ENCODE measurements at regions not wholly inside any gene's neighbourhood (a gene's known extent, or its start where the extent isn't known, plus 50 kb on each side); places are given as distances from the start of the nearest gene placed in this dataset.
A peak's percentile ranks its signal among the peaks of the same experiment; 100 is the strongest.

- no peaks in the 10 kb centered on the region for H3K9me3 Mint-ChIP-seq (ENCODE audit: unreplicated experiment)
- H3K4me1 Mint-ChIP-seq (ENCODE audit: low read depth, unreplicated experiment): no peaks in the 10 kb centered on the region
- TF ChIP-seq CTCF (IDR thresholded peaks at IDR 0.05; ENCODE audit: partially characterized antibody, unreplicated experiment): no peak
- no peaks in the 10 kb centered on the region for H3K36me3 Mint-ChIP-seq (ENCODE audit: unreplicated experiment)
- H3K4me3 Mint-ChIP-seq (ENCODE audit: unreplicated experiment): no peak overlapping the region
- H3K27me3 Mint-ChIP-seq (ENCODE audit: unreplicated experiment): peaks cover 2% of the 10 kb centered on the region
- DNase-seq: peak; percentile 14
- no peak overlapping the region for H3K27ac Mint-ChIP-seq (ENCODE audit: unreplicated experiment)
Measured at GRCh38 chr4:27490315-27490714, 629.7 kb downstream of the STIM2 start.

DNA sequence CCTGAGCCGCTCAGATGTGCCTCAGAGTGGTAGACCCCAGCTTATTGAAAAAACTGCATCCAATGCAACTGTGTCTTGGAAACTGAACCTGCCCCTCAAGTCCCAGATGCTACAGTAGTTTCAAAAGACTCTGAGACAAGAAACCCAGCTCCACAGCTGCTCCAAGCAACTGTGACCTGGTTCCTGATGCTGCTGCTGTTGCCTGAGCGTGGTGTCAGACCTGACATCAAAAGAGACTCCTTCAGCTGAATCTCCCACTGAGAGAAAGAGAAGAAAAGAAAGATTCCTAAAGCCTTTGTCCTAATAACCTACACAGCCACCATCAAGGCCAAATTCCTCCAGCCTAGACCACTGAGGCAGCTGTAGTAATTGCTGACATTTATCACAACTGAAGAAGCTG lies 630.1 kb downstream of the STIM2 start:
- peaks cover 1% of the 10 kb centered on the region for H3K27me3 Mint-ChIP-seq (ENCODE audit: unreplicated experiment)
- no peak overlapping the region for H3K27ac Mint-ChIP-seq (ENCODE audit: unreplicated experiment)
- H3K4me1 Mint-ChIP-seq (ENCODE audit: low read depth, unreplicated experiment): no peaks in the 10 kb centered on the region
- H3K9me3 Mint-ChIP-seq (ENCODE audit: unreplicated experiment): no peaks in the 10 kb centered on the region
- H3K4me3 Mint-ChIP-seq (ENCODE audit: unreplicated experiment): no peak overlapping the region
- TF ChIP-seq CTCF (IDR thresholded peaks at IDR 0.05; ENCODE audit: partially characterized antibody, unreplicated experiment): no peak
- DNase-seq: no peak
- H3K36me3 Mint-ChIP-seq (ENCODE audit: unreplicated experiment): no peaks in the 10 kb centered on the region

DNA sequence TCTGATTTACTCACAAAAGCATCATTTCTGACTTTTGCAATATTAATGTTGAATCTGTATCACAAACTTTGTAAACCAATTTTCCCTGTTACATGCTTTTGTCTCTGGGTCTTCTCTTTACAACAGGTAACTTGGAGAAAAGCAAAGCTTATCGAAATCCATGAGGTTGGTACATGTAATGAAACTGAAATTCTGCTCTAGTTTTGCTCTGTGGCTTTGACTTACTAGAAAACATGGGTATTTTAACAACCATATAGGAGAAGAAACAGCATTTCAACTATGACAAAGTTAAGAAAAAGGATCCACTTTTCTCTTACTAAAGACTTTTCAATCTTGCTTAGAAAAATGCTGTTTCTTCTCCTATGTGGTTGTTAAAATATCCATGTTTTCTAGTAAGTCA lies 645.8 kb downstream of the STIM2 start:
- Mint-ChIP-seq H3K36me3 (ENCODE audit: unreplicated experiment) (no peaks in the 10 kb centered on the region), H3K9me3 (ENCODE audit: unreplicated experiment) (no peaks in the 10 kb centered on the region), H3K27me3 (ENCODE audit: unreplicated experiment) (no peaks in the 10 kb centered on the region), H3K4me3 (ENCODE audit: unreplicated experiment) (no peak overlapping the region), H3K4me1 (ENCODE audit: low read depth, unreplicated experiment) (no peaks in the 10 kb centered on the region), H3K27ac (ENCODE audit: unreplicated experiment) (no peak overlapping the region)
- no peak for TF ChIP-seq CTCF (IDR thresholded peaks at IDR 0.05; ENCODE audit: partially characterized antibody, unreplicated experiment)
- no peak for DNase-seq

DNA sequence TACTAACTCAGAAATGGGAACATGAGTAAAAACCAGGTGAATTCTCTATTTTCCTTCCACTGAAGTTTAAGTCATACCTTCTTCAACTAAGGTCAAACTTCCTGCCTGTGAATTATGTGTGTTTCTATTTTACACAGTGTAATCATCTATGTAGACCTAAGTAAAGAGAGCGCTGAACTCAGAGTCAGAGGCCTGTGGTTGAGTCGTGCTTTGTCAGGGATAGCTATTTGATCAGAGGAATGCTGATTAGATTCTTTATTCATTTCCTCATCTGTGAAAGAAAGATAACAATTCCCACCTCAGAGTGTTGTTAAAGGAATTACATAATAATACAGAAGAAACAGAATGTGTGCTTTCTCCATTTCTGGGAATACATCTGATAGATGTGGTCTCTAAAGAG lies 654.1 kb downstream of the STIM2 start:
- H3K4me1 Mint-ChIP-seq (ENCODE audit: low read depth, unreplicated experiment): no peaks in the 10 kb centered on the region
- no peak overlapping the region for H3K4me3 Mint-ChIP-seq (ENCODE audit: unreplicated experiment)
- H3K27me3 Mint-ChIP-seq (ENCODE audit: unreplicated experiment): no peaks in the 10 kb centered on the region
- H3K36me3 Mint-ChIP-seq (ENCODE audit: unreplicated experiment): no peaks in the 10 kb centered on the region
- no peak overlapping the region for H3K27ac Mint-ChIP-seq (ENCODE audit: unreplicated experiment)
- no peaks in the 10 kb centered on the region for H3K9me3 Mint-ChIP-seq (ENCODE audit: unreplicated experiment)
- TF ChIP-seq CTCF (IDR thresholded peaks at IDR 0.05; ENCODE audit: partially characterized antibody, unreplicated experiment): no peak
- no peak for DNase-seq

DNA sequence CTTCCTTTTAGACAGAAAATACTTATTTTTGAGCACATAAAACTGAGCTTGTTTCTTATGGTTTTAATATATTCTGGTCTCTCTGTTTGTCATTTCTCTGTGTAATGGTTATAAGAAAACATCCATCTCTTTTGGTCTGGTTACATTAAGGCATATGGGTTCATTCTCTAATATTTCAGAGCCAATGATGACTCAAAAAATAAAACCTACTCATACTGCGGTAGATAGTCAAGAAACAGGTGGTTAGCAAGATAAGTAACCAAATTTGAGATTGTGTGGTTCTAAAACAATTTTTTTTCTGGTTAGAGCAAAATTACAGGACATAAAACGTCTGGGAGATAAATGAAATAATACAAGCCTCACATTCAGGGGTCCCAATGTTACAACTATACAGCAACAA lies 654.5 kb downstream of the STIM2 start:
- H3K36me3 Mint-ChIP-seq (ENCODE audit: unreplicated experiment): no peaks in the 10 kb centered on the region
- no peak overlapping the region for H3K27ac Mint-ChIP-seq (ENCODE audit: unreplicated experiment)
- H3K4me3 Mint-ChIP-seq (ENCODE audit: unreplicated experiment): no peak overlapping the region
- no peaks in the 10 kb centered on the region for H3K27me3 Mint-ChIP-seq (ENCODE audit: unreplicated experiment)
- no peaks in the 10 kb centered on the region for H3K9me3 Mint-ChIP-seq (ENCODE audit: unreplicated experiment)
- no peaks in the 10 kb centered on the region for H3K4me1 Mint-ChIP-seq (ENCODE audit: low read depth, unreplicated experiment)
- DNase-seq: no peak
- TF ChIP-seq CTCF (IDR thresholded peaks at IDR 0.05; ENCODE audit: partially characterized antibody, unreplicated experiment): no peak

Measured in glutamatergic neuron (in vitro differentiated cells).